Bone marrow (tissue), 2 donors: ENCODE measurements at regions not wholly inside any gene's neighbourhood (a gene's known extent, or its start where the extent isn't known, plus 50 kb on each side); places are given as distances from the start of the nearest gene placed in this dataset.

Experiments used
- DNase-seq, 2 donors: peaks; one replicate each; lab custom pipeline; 2025; lab: John Stamatoyannopoulos, UW

- DNase-seq = no peak
Observed at GRCh38 chr18:72187956-72188355, 356.2 kb downstream of the CBLN2 start.

- DNase-seq = no peak
Observed at GRCh38 chr18:72181241-72181764, 362.8 kb downstream of the CBLN2 start.

GRCh38 chr18:72180689-72181088, 363.5 kb downstream of the CBLN2 start:
- DNase-seq = no peak

- no peak for DNase-seq
Observed at GRCh38 chr18:72174972-72175649, 369.0 kb downstream of the CBLN2 start.

GRCh38 chr18:72171596-72171995, 372.5 kb downstream of the CBLN2 start:
- no peak for DNase-seq

GRCh38 chr18:72161691-72162090, 382.5 kb downstream of the CBLN2 start:
- DNase-seq = no peak

- no peak for DNase-seq
Observed at GRCh38 chr18:72160510-72161445, 383.4 kb downstream of the CBLN2 start.

GRCh38 chr18:72155327-72155726, 388.8 kb downstream of the CBLN2 start:
- DNase-seq = no peak

GRCh38 chr18:72154926-72155325, 389.2 kb downstream of the CBLN2 start:
- DNase-seq = no peak

- no peak for DNase-seq
Observed at GRCh38 chr18:72152935-72153334, 391.2 kb downstream of the CBLN2 start.

- DNase-seq = no peak
Observed at GRCh38 chr18:72147830-72148229, 396.3 kb downstream of the CBLN2 start.

- no peak for DNase-seq
Observed at GRCh38 chr18:72140007-72140406, 404.1 kb downstream of the CBLN2 start.

GRCh38 chr18:72128649-72129048, 415.5 kb downstream of the CBLN2 start:
- DNase-seq = no peak

- no peak for DNase-seq
Observed at GRCh38 chr18:72122103-72122502, 422.0 kb downstream of the CBLN2 start.

- no peak for DNase-seq
Observed at GRCh38 chr18:72119082-72119481, 425.1 kb downstream of the CBLN2 start.

- DNase-seq = no peak
Observed at GRCh38 chr18:72114801-72115594, 429.1 kb downstream of the CBLN2 start.

- DNase-seq = no peak
Observed at GRCh38 chr18:72107647-72108383, 436.3 kb downstream of the CBLN2 start.

- no peak for DNase-seq
Observed at GRCh38 chr18:72104851-72105250, 439.3 kb downstream of the CBLN2 start.

- no peak for DNase-seq
Observed at GRCh38 chr18:72102412-72102811, 441.7 kb downstream of the CBLN2 start.

- no peak for DNase-seq
Observed at GRCh38 chr18:72100465-72101004, 443.6 kb downstream of the CBLN2 start.

- DNase-seq = no peak
Observed at GRCh38 chr18:72091369-72091768, 452.8 kb downstream of the CBLN2 start.
